Keratinocyte (primary cell): ENCODE measurements at regions not wholly inside any gene's neighbourhood (a gene's known extent, or its start where the extent isn't known, plus 50 kb on each side); places are given as distances from the start of the nearest gene placed in this dataset.

Experiments used
- DNase-seq: peaks from one replicate; pipeline ENCODE4 v3.0.0-alpha.2; 2011; ENCODE audit warnings: low read depth, missing footprints, low spot score
- FAIRE-seq: peaks from 2 replicates; lab custom pipeline; 2011; peaks lifted over from hg19 to GRCh38; lab: Jason Lieb, UNC
- H2AFZ ChIP-seq: 2 replicates; pipeline ENCODE4 v1.6.0; 2012; ENCODE audit warnings: low read length, control low read depth, inconsistent platforms; ENCODE audit not compliant: control insufficient read depth
- H3K27ac ChIP-seq: 2 replicates; pipeline ENCODE4 v1.5.1; 2011; ENCODE audit warnings: low read length; ENCODE audit not compliant: control insufficient read depth, insufficient read depth
- H3K27me3 ChIP-seq: 3 replicates; pipeline ENCODE4 v1.6.0; 2011; ENCODE audit warnings: low read length; ENCODE audit not compliant: control insufficient read depth, insufficient read depth; ENCODE audit errors: extremely low read depth
- H3K36me3 ChIP-seq, 2 experiments: 2 replicates in 1 of 2; 3 replicates in 1 of 2; pipeline ENCODE4 v1.5.1; 2011; ENCODE audit warnings: low read length in 2 of 2, mild to moderate bottlenecking in 1 of 2; ENCODE audit not compliant: control insufficient read depth in 2 of 2, insufficient read depth in 2 of 2; ENCODE audit errors: extremely low read depth in 1 of 2
- H3K4me1 ChIP-seq: 3 replicates; pipeline ENCODE4 v1.5.1; 2011; ENCODE audit warnings: low read length; ENCODE audit not compliant: control insufficient read depth, insufficient read depth; ENCODE audit errors: extremely low read depth
- H3K4me2 ChIP-seq: 3 replicates; pipeline ENCODE4 v1.6.0; 2011; ENCODE audit warnings: low read depth, low read length; ENCODE audit not compliant: control insufficient read depth, insufficient read depth; ENCODE audit errors: extremely low read depth
- H3K4me3 ChIP-seq, 3 experiments: fragments of 200-600 bp in 1 of 3; sonication (generic) in 1 of 3; 2 replicates in 2 of 3; 3 replicates in 1 of 3; pipeline ENCODE4 v1.5.1; 2011 to 2016; ENCODE audit warnings: low read length in 3 of 3, mild to moderate bottlenecking in 3 of 3, control low read depth in 2 of 3, inconsistent platforms in 1 of 3, low read depth in 1 of 3, mixed read lengths in 1 of 3, mixed run types in 1 of 3, moderate library complexity in 1 of 3; ENCODE audit not compliant: control insufficient read depth in 2 of 3, insufficient read depth in 2 of 3; ENCODE audit errors: extremely low read depth in 1 of 3
- H3K79me2 ChIP-seq: 2 replicates; pipeline ENCODE4 v1.6.0; 2012; ENCODE audit warnings: low read length; ENCODE audit not compliant: control insufficient read depth, insufficient read depth
- H3K9ac ChIP-seq: 3 replicates; pipeline ENCODE4 v1.6.0; 2011; ENCODE audit warnings: low read length; ENCODE audit not compliant: control insufficient read depth, insufficient read depth; ENCODE audit errors: extremely low read depth
- H3K9me1 ChIP-seq: 3 replicates; pipeline ENCODE4 v1.6.0; 2011; ENCODE audit warnings: low read length; ENCODE audit not compliant: control insufficient read depth, insufficient read depth; ENCODE audit errors: extremely low read depth
- H3K9me3 ChIP-seq: 2 replicates; pipeline ENCODE4 v1.5.1; 2012; ENCODE audit warnings: low read depth, low read length; ENCODE audit not compliant: control insufficient read depth
- H4K20me1 ChIP-seq: 3 replicates; pipeline ENCODE4 v1.6.0; 2011; ENCODE audit warnings: low read length; ENCODE audit not compliant: control insufficient read depth, insufficient read depth; ENCODE audit errors: extremely low read depth
- CTCF ChIP-seq, 3 experiments: IDR thresholded peaks in 1 of 3; conservative IDR thresholded peaks in 1 of 3; optimal IDR thresholded peaks in 1 of 3; 2 replicates in 2 of 3; 3 replicates in 1 of 3; pipeline versions ENCODE3 to v1.5.1; 2011; ENCODE audit warnings: low read length in 3 of 3, mild to moderate bottlenecking in 3 of 3, moderate library complexity in 2 of 3, control low read depth in 1 of 3, inconsistent platforms in 1 of 3; ENCODE audit not compliant: insufficient read depth in 2 of 3; ENCODE audit errors: extremely low read depth in 1 of 3
- EZH2 ChIP-seq: IDR thresholded peaks from one replicate; pipeline ENCODE4 v1.6.1; 2012; ENCODE audit warnings: inconsistent platforms, mild to moderate bottlenecking, low read length, moderate library complexity
- dilution Hi-C: fragments of 300-500 bp; cut with MboI; formaldehyde crosslinking; loops from one replicate; pipeline ENCODE4 v1.7.0; 2020; ENCODE audit warnings: low sequenced_read_pairs; ENCODE audit not compliant: extremely low pct_ligation_motif_present

- FAIRE-seq (no peak), DNase-seq (no peak)
- Histone ChIP-seq H3K4me2 (no peak overlapping the region), H3K4me1 (no peaks in the 10 kb centered on the region), H3K27me3 (no peaks in the 10 kb centered on the region), H3K79me2 (no peaks in the 10 kb centered on the region), H2AFZ (no peak overlapping the region), H3K9me3 (no peaks in the 10 kb centered on the region), H4K20me1 (no peaks in the 10 kb centered on the region), H3K36me3 (no peaks in the 10 kb centered on the region), H3K4me3 (no peak overlapping the region), H3K9ac (no peak overlapping the region), H3K27ac (no peak overlapping the region), H3K9me1 (no peaks in the 10 kb centered on the region)
- no peak for TF ChIP-seq EZH2
- no peak for TF ChIP-seq CTCF (optimal IDR thresholded peaks at IDR 0.05 in 1 of 3, IDR thresholded peaks at IDR 0.05 in 1 of 3, conservative IDR thresholded peaks at IDR 0.05 in 1 of 3; ENCODE audit: extremely low read depth in 1 of 3, insufficient read depth in 2 of 3, low read length in 3 of 3)
- dilution Hi-C loops: no loop called here
Measured at GRCh38 chr4:162935214-162935613, 231.5 kb downstream of the NAF1 start.

GRCh38 chr4:162931286-162931685 lies 235.4 kb downstream of the NAF1 start:
- DNase-seq (no peak), FAIRE-seq (no peak)
- Histone ChIP-seq H3K9ac (no peak overlapping the region), H3K79me2 (no peaks in the 10 kb centered on the region), H3K9me3 (no peaks in the 10 kb centered on the region), H3K27me3 (no peaks in the 10 kb centered on the region), H2AFZ (no peak overlapping the region), H3K4me1 (no peaks in the 10 kb centered on the region), H3K9me1 (no peaks in the 10 kb centered on the region), H3K4me2 (no peak overlapping the region), H3K4me3 (no peak overlapping the region), H3K27ac (no peak overlapping the region), H4K20me1 (no peaks in the 10 kb centered on the region), H3K36me3 (no peaks in the 10 kb centered on the region)
- TF ChIP-seq CTCF (optimal IDR thresholded peaks at IDR 0.05 in 1 of 3, IDR thresholded peaks at IDR 0.05 in 1 of 3, conservative IDR thresholded peaks at IDR 0.05 in 1 of 3; ENCODE audit: extremely low read depth in 1 of 3, insufficient read depth in 2 of 3, low read length in 3 of 3) (no peak), EZH2 (no peak)
- dilution Hi-C loops: no loop called here
